ENCODE measurements at regions not wholly inside any gene's neighbourhood (a gene's known extent, or its start where the extent isn't known, plus 50 kb on each side); places are given as distances from the start of the nearest gene placed in this dataset.
"Not testable (repeated sequence)": the region's sequence is repeated elsewhere in the genome, so short reads cannot be mapped to it uniquely, and the experiment has no call there.

DNA sequence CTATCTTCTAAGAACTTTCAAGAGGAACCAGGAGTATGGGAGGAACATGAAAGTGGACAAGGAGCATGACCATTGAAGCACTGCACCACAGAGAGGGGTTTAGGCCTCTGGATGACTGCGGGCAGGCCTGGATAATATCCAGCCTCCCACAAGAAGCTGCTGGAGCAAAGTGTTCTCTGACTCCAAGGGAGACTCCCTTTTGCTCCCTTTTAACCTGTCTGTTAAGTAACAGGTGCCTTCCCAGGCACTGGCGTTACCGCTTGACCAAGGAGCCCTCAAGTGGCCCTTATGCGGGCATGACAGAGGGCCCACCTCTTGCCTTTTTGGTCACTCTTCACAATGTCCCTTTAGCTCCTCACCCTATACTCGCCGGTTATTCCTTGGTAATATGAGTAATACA lies 666.2 kb downstream of the SLITRK6 start:
- no peak for DNase-seq (ENCODE audit: low read depth)

DNA sequence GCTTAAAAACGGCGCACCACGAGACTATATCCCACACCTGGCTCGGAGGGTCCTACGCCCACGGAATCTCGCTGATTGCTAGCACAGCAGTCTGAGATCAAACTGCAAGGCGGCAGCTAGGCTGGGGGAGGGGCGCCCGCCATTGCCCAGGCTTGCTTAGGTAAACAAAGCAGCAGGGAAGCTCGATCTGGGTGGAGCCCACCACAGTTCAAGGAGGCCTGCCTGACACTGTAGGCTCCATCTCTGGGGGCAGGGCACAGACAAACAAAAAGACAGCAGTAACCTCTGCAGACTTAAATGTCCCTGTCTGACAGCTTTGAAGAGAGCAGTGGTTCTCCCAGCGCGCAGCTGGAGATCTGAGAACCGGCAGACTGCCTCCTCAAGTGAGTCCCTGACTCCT lies 675.7 kb downstream of the SLITRK6 start:
- not testable (repeated sequence) for DNase-seq (ENCODE audit: low read depth)

DNA sequence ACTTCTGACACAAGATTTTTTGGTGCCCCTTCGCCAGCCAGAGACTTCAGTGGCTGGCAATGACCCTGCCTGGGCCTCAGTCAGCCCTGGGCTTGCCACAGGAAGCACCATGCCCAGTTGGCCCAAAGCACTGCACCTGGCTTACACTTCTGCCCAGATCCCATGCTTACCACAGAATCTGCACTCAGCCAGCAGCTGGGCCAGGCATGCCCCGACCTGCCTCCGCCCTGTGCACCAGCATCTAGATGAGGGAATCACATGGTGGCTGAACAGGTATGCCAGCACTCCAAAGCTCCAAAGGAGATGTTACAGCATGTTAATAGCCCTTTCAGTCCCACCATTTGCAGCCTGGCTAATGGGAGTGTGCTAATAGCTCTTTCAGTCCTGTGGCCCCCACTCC lies 690.9 kb downstream of the SLITRK6 start:
- DNase-seq (ENCODE audit: low read depth) = no peak

DNA sequence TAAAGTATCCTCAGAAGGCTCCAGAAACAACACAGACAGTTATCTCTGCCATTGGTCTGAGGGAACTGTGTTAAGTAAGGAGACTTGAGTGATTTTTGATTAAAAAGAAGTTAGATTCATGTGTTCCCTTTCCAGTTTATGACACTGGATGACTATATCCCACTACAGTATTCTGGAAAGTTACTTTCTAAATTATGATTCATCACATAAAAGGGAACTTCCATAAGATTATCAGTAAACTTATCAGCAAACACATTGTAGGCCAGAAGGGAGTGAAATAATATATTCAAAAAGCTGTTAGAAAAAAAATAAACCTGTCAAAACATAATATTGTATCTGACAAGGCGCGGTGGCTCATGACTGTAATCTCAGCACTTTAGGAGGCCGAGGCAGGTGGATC lies 700.0 kb downstream of the SLITRK6 start:
- DNase-seq (ENCODE audit: low read depth) = no peak

DNA sequence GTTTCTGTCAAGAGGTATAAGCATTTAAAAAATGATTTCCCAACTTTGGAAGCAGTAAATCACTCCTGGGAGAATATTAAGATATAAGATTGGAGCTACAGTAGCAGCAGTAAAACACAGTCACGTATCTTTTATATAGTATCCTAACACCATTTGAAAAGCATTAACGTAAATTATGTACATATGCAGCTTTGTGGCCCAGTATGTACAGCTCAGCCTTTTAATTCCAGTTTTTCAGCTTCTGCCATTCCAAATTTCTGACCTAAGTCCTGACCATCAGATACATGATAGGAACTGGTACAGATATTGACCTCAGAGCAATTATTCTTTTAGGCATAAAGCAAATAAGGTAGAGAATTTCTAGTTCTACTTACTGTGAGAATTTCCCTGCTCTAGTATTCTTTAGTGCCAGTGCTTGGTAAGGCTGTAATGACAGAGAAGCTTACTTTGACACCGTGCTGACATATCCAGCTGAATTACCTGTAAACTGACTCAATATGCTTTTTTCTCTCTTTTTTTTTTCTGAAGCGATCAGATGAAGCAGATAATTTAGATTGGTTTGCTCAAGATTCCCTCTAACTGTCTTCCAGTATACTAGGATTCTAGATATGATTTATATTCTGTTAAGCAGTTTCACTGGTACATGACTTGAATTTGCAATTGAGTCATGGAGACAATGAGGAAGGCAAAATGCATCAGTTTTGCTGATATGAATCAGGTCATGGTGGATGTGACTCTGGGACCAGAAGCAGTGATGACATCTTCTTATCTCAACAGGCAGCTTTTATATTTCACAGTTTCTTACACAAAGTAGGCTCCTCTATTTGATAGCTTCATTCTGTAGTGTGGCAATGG lies 703.6 kb downstream of the SLITRK6 start:
- DNase-seq (ENCODE audit: low read depth) = no peak

DNA sequence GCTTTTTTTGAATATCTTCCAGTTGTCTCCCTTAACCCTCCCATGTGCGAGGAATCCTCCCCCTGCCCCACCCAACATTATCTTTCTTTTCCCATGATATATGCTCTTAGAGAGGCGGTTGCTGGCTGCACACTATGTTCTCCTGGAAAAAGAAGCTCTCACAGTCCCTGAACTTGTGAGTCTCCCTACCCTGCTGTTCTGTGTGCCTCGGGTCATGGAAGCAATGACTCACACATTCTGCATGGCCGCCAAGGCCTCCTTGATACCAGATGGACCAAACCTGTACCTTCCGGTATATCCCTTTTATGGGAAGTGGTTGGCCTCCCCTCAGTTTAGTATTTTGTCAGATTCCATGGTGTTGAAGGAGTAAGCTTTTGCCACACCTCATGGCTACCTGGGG lies 705.4 kb downstream of the SLITRK6 start:
- no peak for DNase-seq (ENCODE audit: low read depth)

DNA sequence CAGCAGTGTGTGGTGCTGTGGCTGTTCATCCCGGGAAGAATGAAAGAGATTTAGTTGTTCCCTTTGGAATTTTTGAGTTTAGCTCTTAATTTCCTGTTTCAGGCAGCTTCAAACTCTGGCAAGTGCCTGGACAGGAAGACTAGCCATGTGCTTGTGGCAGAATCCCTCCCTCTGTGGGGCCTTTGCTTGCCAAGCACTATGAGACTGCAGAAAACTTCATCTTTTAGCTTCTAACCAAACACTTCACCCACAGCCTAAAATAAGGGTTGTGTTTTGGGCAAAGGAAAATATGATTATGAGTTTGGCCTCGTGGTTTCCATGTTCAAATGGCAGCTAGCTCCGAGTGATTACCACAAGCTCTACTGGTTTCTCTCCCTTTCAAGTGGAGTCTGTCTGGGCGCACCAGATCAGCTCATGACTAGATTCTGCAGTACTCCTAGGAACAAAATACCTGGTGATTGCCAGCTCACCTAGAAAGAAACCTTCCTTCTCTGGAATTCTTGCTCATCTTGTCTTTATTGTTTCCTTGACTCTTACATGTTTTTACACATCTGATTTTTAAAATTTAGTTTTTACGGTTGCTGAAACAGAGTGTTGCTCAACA lies 707.5 kb downstream of the SLITRK6 start:
- no peak for DNase-seq (ENCODE audit: low read depth)

DNA sequence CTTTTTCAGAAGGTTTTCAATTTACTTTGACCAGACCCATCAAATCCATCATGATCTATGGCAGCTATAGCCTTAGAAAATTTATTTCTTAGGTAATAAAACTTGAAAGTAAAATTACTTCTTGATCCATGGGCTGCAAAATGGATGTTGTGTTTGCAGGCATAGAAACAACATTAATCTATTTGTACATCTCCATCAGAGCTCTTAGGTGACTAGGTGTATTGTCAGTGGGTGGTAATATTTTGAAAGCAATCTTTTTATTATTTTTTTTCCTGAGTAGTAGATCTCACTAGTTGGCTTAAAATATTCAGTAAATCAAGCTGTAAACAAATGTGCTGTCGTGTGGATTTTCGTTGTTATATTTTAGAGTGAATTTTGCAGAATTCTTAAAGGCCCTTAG lies 710.0 kb downstream of the SLITRK6 start:
- no peak for DNase-seq (ENCODE audit: low read depth)

DNA sequence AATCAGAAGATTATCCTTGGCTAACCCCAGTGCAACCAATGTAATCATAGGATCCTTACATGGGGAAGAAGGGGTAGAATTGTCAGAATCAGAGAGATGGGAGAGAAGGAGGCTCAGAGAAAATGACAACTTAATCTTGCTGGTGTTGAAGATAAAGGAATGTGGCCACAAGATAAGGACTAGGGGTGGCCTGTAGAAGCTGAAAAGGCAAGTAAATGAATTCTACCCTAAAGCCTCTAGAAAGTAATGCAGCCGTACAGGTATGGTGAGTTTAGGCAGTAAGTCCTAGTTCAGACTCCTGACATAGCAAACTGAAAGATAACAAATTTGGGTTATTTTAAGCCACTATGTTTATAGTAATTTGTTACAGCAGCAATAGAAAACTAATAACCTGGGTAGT lies 718.5 kb downstream of the SLITRK6 start:
- DNase-seq (ENCODE audit: low read depth) = no peak

DNA sequence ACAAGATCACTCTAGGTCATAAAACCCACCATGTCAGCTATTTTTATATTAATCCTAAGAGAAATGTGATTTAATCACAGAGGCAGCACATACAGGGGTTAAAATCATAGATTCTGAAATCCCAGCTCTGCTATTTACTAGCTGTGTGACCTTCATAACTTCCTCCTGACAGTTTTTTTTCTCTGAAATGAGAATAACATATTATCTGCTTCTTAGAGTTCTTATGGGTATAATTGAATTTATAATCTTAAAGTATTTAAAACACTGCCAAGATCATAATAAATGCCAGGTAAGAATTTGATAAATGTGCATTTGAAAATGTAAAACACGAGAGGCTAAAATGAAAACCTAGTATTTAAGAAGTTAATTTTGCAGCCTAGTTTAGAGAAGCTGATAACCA lies 722.9 kb downstream of the SLITRK6 start:
- no peak for DNase-seq (ENCODE audit: low read depth)

DNA sequence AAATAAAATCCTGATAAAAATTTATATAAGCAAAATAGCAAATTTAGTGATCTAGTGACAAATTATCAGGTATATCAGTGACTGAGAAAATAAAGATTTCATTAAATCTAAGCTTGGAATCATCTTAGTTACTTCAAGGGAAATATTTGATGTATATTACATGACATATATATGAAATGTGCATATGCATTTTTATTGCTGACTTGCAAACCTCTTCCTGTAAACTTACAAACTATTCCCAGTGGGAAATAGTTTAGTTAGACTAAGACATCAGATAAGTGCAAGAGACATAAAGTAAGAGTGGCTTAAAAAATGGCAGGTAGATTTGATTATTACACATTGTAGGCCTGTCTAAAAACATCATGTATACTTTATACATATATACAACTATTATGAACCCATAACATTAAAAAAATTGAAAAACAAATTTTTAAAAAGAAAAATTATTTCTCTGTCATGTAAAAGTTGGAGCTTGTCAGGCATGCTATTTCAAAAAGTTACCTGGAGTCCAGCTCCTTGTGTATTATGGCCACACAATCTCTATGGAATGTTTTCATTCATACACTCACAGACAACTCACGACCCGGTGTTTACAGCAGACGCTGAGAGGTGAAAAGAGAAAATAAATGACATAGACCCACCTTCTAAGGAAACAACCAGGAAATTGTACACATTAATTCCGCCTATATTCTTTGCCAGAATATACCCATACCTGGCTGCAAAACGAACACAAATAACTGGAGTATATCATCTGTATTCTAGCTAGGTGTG lies 724.5 kb downstream of the SLITRK6 start:
- DNase-seq (ENCODE audit: low read depth) = no peak

DNA sequence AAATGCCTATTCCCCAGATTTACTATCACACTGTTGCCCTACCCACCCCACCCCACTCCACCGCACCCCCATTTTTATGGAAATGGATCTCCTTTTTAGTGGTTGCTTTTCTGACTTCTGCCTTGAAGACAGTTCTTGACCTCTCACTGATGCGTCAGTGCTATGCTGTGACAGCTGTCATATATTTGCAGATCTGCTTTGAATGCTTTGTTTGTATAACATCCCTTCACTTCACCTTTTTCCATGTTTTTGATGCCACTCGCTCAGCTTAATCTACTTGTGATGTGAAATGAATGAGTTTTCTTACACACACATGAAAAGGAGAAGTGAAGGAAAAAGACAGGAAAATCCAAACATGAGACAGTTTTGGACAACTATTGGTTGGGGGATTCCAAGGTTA lies 731.0 kb downstream of the SLITRK6 start:
- no peak for DNase-seq (ENCODE audit: low read depth)

DNA sequence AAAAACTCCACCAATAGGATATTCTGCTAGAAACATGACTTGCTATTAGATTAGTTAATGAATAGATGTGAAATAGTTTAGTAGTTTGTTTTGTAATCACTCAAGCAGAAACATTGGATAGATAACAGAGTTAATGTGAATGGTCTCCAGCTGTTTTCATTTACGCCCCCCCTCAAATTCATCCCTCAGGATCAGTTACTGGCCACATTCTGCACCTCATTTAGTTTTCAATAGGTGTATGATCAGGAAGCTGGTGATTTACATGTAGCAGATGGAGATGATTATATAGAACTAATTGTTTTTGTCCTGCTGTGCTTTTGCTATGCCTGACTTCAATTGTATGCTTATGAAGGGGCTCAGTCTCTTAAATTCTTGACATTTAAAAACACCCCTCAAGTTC lies 759.0 kb downstream of the SLITRK6 start:
- no peak for DNase-seq (ENCODE audit: low read depth)

DNA sequence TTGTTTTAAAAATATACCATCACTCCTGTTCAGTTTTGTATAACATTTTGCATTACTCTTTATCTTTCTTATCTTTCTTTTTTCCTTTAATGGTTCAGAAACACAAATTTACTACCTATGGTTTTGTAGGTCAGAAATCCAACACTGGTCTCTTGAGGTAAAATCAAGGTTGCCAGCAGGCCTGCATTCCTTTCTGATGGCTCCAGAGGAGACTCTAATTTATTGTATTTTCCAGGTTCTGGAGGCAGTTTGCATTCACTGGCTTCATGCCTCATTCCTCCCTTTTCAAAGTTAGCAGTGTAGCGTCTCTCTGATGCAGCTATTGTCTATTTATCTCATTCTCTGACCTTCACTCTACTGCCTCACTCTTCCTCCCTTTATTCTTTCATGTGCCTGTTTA lies 767.4 kb downstream of the SLITRK6 start:
- DNase-seq (ENCODE audit: low read depth) = no peak

DNA sequence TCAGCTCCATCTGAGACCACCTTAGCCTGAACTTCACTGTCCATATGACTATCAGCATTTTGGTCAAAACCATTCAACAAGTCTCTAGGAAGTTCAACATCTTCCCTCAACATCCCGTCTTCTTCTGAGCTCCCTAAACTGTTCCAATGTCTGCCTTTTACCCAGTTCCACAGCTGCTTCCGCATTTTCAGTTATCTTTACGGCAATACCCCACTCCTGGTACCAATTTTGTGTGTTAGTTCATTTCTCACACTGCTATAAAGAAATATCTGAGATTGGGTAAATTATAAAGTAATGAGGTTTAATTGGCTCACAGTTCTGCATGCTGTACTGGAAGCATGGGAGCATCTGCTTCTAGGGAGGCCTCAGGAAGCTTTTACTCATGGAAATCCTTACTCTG lies 771.2 kb downstream of the SLITRK6 start:
- DNase-seq (ENCODE audit: low read depth) = no peak

DNA sequence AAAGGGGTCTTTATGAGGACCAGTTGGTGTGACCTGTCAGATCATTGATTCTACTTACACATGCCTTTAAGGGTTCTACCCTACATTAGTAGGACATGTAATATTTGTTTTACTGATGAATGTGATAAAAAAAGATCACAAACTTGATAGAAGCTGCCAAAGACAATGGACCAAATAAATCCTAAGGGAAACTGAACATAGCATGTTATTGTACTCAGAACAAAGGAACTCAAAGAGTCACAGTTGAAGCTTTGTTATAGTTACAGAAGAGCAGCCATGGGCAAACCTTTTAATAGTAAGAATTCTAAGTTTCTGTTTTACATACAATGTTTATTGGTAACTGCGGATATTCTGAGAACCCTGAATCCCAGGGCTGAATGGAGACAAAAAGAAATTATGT lies 780.1 kb downstream of the SLITRK6 start:
- DNase-seq (ENCODE audit: low read depth) = no peak

DNA sequence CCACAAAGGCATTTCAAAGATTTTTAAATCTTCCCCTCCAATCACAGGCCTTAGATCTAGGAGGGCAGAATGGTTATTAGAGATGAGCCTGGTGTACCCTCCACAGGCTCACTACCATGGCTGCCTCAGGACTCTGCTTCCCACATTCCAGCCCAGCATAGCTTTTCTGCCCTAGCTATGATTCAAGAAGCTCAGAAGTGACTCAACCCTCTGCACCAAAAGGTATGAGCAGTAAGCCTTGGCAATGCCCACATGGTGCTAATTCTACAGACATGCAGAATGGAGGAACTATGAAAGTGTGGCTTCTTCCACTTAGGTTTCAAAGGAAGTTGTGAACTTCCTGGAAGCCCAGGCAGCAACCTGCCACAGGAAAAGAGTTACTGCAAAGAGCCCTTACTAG lies 786.2 kb downstream of the SLITRK6 start:
- DNase-seq (ENCODE audit: low read depth) = no peak

DNA sequence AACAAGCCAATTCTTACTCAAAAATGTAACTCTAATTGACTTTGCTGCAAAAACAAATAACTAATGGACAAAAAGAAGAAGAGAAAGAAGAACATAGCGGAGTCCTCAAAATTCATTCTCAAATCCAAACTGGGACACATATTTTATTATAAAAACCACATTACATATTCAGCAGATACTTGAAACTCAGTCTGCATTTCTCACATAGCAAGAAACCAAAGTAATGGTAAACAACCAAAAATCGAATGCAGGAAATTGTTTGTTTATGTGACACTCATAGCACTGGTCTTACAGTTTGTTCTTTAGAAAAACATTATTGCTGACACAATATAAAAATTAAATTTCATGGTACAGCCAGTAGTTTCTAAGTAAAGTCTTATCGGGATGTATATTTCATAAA lies 789.8 kb downstream of the SLITRK6 start:
- no peak for DNase-seq (ENCODE audit: low read depth)

DNA sequence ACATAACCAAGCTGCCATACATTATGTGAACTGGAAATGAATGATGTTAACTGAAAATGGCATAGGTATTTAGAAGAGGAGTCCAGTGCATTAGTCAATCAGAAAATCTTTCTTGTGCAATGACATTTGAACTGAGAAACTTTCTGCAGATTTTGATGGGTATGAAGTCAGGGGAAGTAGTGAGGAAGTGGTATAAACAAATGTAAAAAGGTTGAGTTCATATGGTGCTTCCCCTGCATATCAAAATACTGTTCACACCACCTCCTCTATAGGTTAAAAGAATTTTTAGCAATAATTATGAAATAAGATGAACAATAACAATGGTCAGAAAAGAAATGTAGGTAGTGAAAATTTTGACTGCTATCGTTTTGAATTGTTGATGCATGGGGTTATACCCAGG lies 800.0 kb downstream of the SLITRK6 start:
- no peak for DNase-seq (ENCODE audit: low read depth)

DNA sequence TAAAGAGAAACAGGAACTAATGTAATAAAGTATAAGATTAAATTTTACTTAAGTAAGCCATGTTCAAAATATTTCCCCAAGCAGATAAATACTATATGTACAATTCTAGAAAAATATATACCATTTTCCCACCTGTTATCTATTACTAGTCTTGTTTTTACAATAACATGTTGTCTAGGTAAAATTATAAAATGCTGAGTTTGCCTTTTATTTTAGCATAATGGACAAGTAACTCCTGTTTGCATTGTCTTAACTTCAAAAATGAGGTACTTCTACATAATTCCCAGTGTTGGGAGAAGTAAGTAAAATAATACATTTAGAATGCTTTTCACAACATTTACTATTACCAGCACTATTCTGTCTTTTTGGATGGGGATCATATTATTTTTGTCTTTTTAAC lies 800.5 kb downstream of the SLITRK6 start:
- DNase-seq (ENCODE audit: low read depth) = no peak

DNA sequence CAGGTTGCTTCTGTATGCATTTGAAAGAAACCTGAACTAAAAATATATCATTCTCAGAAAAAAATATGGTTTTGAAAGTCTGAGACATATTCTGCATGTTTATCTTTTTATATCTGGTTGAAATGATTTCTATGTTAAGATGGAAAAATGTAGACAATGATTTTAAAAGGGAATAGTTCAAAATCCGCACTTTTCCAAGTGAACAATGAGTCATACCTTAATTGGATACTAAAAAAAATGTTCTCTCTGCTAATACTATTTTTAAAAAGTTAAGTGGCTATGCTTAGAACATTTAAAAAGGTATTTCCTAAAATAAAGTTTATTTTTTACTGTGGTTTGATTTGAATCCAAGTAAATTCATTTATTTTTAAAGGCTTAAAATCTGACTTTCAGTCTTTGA lies 801.4 kb downstream of the SLITRK6 start:
- no peak for DNase-seq (ENCODE audit: low read depth)

DNA sequence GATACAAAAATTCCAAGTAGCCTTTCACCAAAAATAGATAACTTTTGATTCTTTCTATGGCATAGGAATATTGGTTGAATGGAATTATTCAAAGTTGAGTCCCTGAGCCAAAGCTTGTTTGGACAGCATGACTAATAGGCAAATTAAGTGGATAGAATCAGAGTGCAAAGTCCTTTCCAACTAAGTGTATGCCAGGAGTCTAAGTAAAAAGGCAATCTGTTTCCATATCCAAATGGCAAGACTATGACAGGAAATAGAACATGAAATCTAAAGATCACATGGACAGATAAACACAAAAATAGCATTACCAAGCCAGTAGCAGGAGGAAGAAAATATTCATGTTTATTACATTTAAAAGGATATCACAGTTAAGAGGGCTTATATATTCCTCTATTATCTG lies 804.6 kb downstream of the SLITRK6 start:
- no peak for DNase-seq (ENCODE audit: low read depth)
